ENCODE measurements at regions not wholly inside any gene's neighbourhood (a gene's known extent, or its start where the extent isn't known, plus 50 kb on each side); places are given as distances from the start of the nearest gene placed in this dataset.
"Not testable (repeated sequence)": the region's sequence is repeated elsewhere in the genome, so short reads cannot be mapped to it uniquely, and the experiment has no call there.

GRCh38 chr1:120232834-120233660 lies 56.7 kb upstream of the SEC22B start:
- not testable (repeated sequence) for DNase-seq

- not testable (repeated sequence) for DNase-seq
Measured at GRCh38 chr1:120229835-120230234, 53.5 kb upstream of the SEC22B start.
